Sigmoid colon (tissue), 6 donors: ENCODE measurements at regions not wholly inside any gene's neighbourhood (a gene's known extent, or its start where the extent isn't known, plus 50 kb on each side); places are given as distances from the start of the nearest gene placed in this dataset.

Experiments used
- DNase-seq: peaks from one replicate; pipeline ENCODE4 v3.0.0-alpha.2; 2019
- H3K27ac ChIP-seq, 4 donors: fragments of 200-600 bp; sonication (generic); one replicate each; pipeline ENCODE4 v1.5.1; 2016 to 2019; ENCODE audit warnings: mild to moderate bottlenecking in 1 of 4
- H3K27me3 ChIP-seq, 3 donors: fragments of 200-600 bp; sonication (generic); one replicate each; pipeline ENCODE4 v1.5.1; 2019; ENCODE audit warnings: mild to moderate bottlenecking in 1 of 3
- H3K36me3 ChIP-seq, 4 donors: fragments of 200-600 bp; sonication (generic); one replicate each; pipeline ENCODE4 v1.5.1; 2016 to 2019
- H3K4me1 ChIP-seq, 4 donors: fragments of 200-600 bp; sonication (generic); one replicate each; pipeline ENCODE4 v1.5.1; 2017 to 2019
- H3K4me3 ChIP-seq, 4 donors: fragments of 200-600 bp; sonication (generic); one replicate each; pipeline ENCODE4 v1.5.1; 2017 to 2019; ENCODE audit warnings: mild to moderate bottlenecking in 2 of 4, moderate library complexity in 1 of 4
- H3K9me3 ChIP-seq, 4 donors: fragments of 200-600 bp in 3 of 4; sonication (generic) in 3 of 4; one replicate each; pipeline versions ENCODE4 v1.5.1 to v1.6.1; 2013 to 2019
- CTCF ChIP-seq, 4 experiments: fragments of 450-650 bp in 3 of 4; fragments of 200-600 bp in 1 of 4; IDR thresholded peaks; one replicate each; pipeline ENCODE4 v1.5.1; 2016 to 2019; ENCODE audit warnings: antibody characterized with exemption in 4 of 4, mild to moderate bottlenecking in 3 of 4, moderate library complexity in 2 of 4
- EP300 ChIP-seq, 4 donors: sonication (generic); formaldehyde crosslinking; IDR thresholded peaks; one replicate each; pipeline ENCODE4 v1.6.1; 2017; ENCODE audit warnings: antibody characterized with exemption in 4 of 4
- POLR2A ChIP-seq, 2 donors: fragments of 450-650 bp; IDR thresholded peaks; one replicate each; pipeline ENCODE4 v1.6.1; 2016; ENCODE audit warnings: antibody characterized with exemption in 2 of 2, mild to moderate bottlenecking in 2 of 2, moderate library complexity in 2 of 2
- POLR2AphosphoS5 ChIP-seq, 4 donors: sonication (generic); formaldehyde crosslinking; IDR thresholded peaks; one replicate each; pipeline ENCODE4 v1.6.1; 2017; ENCODE audit warnings: antibody characterized with exemption in 4 of 4
- WGBS, 2 donors: extraction: QIAGEN DNeasy Blood & Tissue Kit; methylation state at CpG; one replicate each; pipeline ENCODE4 v1.1.7; 2013; 5-methylcytosine and 5-hydroxymethylcytosine counted together
- intact Hi-C: fragments of 100-400 bp; cut with DNase I; formaldehyde crosslinking; loops from one replicate; pipeline ENCODE4 v1.15.1; 2023
- donor health status: healthy with polysubstance abuse.
- donor health status: healthy.

GRCh38 chr5:3654515-3654914 lies 58.9 kb downstream of the IRX1 start:
- no peaks in the 10 kb centered on the region for H3K36me3 ChIP-seq
- H3K4me1 ChIP-seq: no peaks in the 10 kb centered on the region
- no peak for DNase-seq
- no peaks in the 10 kb centered on the region for H3K9me3 ChIP-seq
- H3K4me3 ChIP-seq: no peak overlapping the region
- no peak overlapping the region for H3K27ac ChIP-seq
- intact Hi-C loops: no loop called here
- no peaks in the 10 kb centered on the region for H3K27me3 ChIP-seq
- 88 to 89% methylated on average over 9 of the region's 9 CpGs for WGBS, 2 donors
- TF ChIP-seq POLR2AphosphoS5 (IDR thresholded peaks at IDR 0.05): no peak
- no peak for TF ChIP-seq EP300 (IDR thresholded peaks at IDR 0.05)
- TF ChIP-seq POLR2A (IDR thresholded peaks at IDR 0.05): no peak
- TF ChIP-seq CTCF (IDR thresholded peaks at IDR 0.05): no peak

GRCh38 chr5:3656803-3657202 lies 61.2 kb downstream of the IRX1 start:
- no peak for DNase-seq
- WGBS, 2 donors: 70 to 73% methylated on average over 7 of the region's 7 CpGs
- no peak for TF ChIP-seq POLR2AphosphoS5 (IDR thresholded peaks at IDR 0.05)
- TF ChIP-seq CTCF (IDR thresholded peaks at IDR 0.05): no peak
- TF ChIP-seq POLR2A (IDR thresholded peaks at IDR 0.05): no peak
- no peak for TF ChIP-seq EP300 (IDR thresholded peaks at IDR 0.05)
- Histone ChIP-seq H3K9me3 (no peaks in the 10 kb centered on the region), H3K36me3 (no peaks in the 10 kb centered on the region), H3K27me3 (no peaks in the 10 kb centered on the region), H3K4me1 (no peaks in the 10 kb centered on the region), H3K4me3 (no peak overlapping the region), H3K27ac (no peak overlapping the region)
- intact Hi-C loops: no loop called here

GRCh38 chr5:3657364-3658022 lies 61.9 kb downstream of the IRX1 start:
- intact Hi-C loops: no loop called here
- Histone ChIP-seq H3K36me3 (no peaks in the 10 kb centered on the region), H3K27ac (no peak overlapping the region), H3K4me3 (no peak overlapping the region), H3K4me1 (no peaks in the 10 kb centered on the region), H3K9me3 (no peaks in the 10 kb centered on the region), H3K27me3 (no peaks in the 10 kb centered on the region)
- DNase-seq: no peak
- WGBS, 2 donors: 83 to 84% methylated on average over 18 of the region's 18 CpGs
- TF ChIP-seq CTCF (IDR thresholded peaks at IDR 0.05): no peak
- TF ChIP-seq POLR2AphosphoS5 (IDR thresholded peaks at IDR 0.05): no peak
- TF ChIP-seq POLR2A (IDR thresholded peaks at IDR 0.05): no peak
- TF ChIP-seq EP300 (IDR thresholded peaks at IDR 0.05): no peak

GRCh38 chr5:3658929-3659328 lies 63.3 kb downstream of the IRX1 start:
- intact Hi-C loops: no loop called here
- no peak for DNase-seq
- 85 to 90% methylated on average over 10 of the region's 10 CpGs for WGBS, 2 donors
- Histone ChIP-seq H3K9me3 (no peaks in the 10 kb centered on the region), H3K4me1 (no peaks in the 10 kb centered on the region), H3K27me3 (no peaks in the 10 kb centered on the region), H3K4me3 (no peak overlapping the region), H3K27ac (no peak overlapping the region), H3K36me3 (no peaks in the 10 kb centered on the region)
- TF ChIP-seq POLR2A (IDR thresholded peaks at IDR 0.05): no peak

- no peak overlapping the region for H3K4me3 ChIP-seq
- H3K27ac ChIP-seq: no peak overlapping the region
- no peaks in the 10 kb centered on the region for H3K27me3 ChIP-seq
- no peaks in the 10 kb centered on the region for H3K36me3 ChIP-seq
- 76 to 80% methylated on average over 8 of the region's 8 CpGs for WGBS, 2 donors
- intact Hi-C loops: no loop called here
- no peak for DNase-seq
- no peak for TF ChIP-seq POLR2A (IDR thresholded peaks at IDR 0.05)
- TF ChIP-seq POLR2AphosphoS5 (IDR thresholded peaks at IDR 0.05): no peak
- no peak for TF ChIP-seq CTCF (IDR thresholded peaks at IDR 0.05)
- TF ChIP-seq EP300 (IDR thresholded peaks at IDR 0.05): no peak
- H3K4me1 ChIP-seq: no peaks in the 10 kb centered on the region
- H3K9me3 ChIP-seq: no peaks in the 10 kb centered on the region
Observed at GRCh38 chr5:3659907-3660306, 64.3 kb downstream of the IRX1 start.
